ENCODE measurements at regions not wholly inside any gene's neighbourhood (a gene's known extent, or its start where the extent isn't known, plus 50 kb on each side); places are given as distances from the start of the nearest gene placed in this dataset.

GRCh38 chr5:15085671-15086070 is 214.1 kb upstream of the ANKH start:
- DNase-seq = no peak
- Histone ChIP-seq H3K9me3 (peaks cover 0 to 5% (median 0%) of the 10 kb centered on the region in 4 donors), H3K27me3 (no peaks in the 10 kb centered on the region), H3K4me3 (no peak overlapping the region), H3K27ac (no peak overlapping the region), H3K36me3 (no peaks in the 10 kb centered on the region), H3K4me1 (no peaks in the 10 kb centered on the region)
- intact Hi-C loops (cut with DNase I; ENCODE audit: low total_unique reads) = no loop called here
- WGBS, 5 donors = 83 to 94% (median 89%) methylated on average over 2 of the region's 2 CpGs
- no peak for TF ChIP-seq POLR2AphosphoS5 (IDR thresholded peaks at IDR 0.05)
- no peak for TF ChIP-seq EP300 (IDR thresholded peaks at IDR 0.05)

GRCh38 chr5:15082096-15082495 is 210.5 kb upstream of the ANKH start:
- Histone ChIP-seq H3K4me1 (no peaks in the 10 kb centered on the region), H3K9me3 (peaks cover 0 to 5% (median 0%) of the 10 kb centered on the region in 4 donors), H3K4me3 (no peak overlapping the region), H3K36me3 (no peaks in the 10 kb centered on the region), H3K27ac (no peak overlapping the region), H3K27me3 (no peaks in the 10 kb centered on the region)
- DNase-seq = no peak
- 62 to 70% (median 64%) methylated on average over 4 of the region's 4 CpGs for WGBS, 5 donors
- intact Hi-C loops (cut with DNase I; ENCODE audit: low total_unique reads) = no loop called here
- no peak for TF ChIP-seq CTCF (IDR thresholded peaks at IDR 0.05)
- TF ChIP-seq POLR2AphosphoS5 (IDR thresholded peaks at IDR 0.05) = no peak
- TF ChIP-seq POLR2A (IDR thresholded peaks at IDR 0.05) = no peak
- no peak for TF ChIP-seq EP300 (IDR thresholded peaks at IDR 0.05)

GRCh38 chr5:15080219-15080618 is 208.6 kb upstream of the ANKH start:
- TF ChIP-seq POLR2A (IDR thresholded peaks at IDR 0.05) (no peak), POLR2AphosphoS5 (IDR thresholded peaks at IDR 0.05) (no peak), EP300 (IDR thresholded peaks at IDR 0.05) (no peak), CTCF (IDR thresholded peaks at IDR 0.05) (no peak)
- Histone ChIP-seq H3K36me3 (no peaks in the 10 kb centered on the region), H3K4me3 (no peak overlapping the region), H3K27ac (no peak overlapping the region), H3K27me3 (no peaks in the 10 kb centered on the region), H3K4me1 (no peaks in the 10 kb centered on the region), H3K9me3 (peaks cover 0 to 5% (median 0%) of the 10 kb centered on the region in 4 donors)
- no peak for DNase-seq
- intact Hi-C loops (cut with DNase I; ENCODE audit: low total_unique reads) = no loop called here
- 56 to 69% (median 62%) methylated on average over 1 of the region's 1 CpG for WGBS, 5 donors

GRCh38 chr5:15079566-15079965 is 208.0 kb upstream of the ANKH start:
- Histone ChIP-seq H3K36me3 (no peaks in the 10 kb centered on the region), H3K4me3 (no peak overlapping the region), H3K4me1 (no peaks in the 10 kb centered on the region), H3K27ac (no peak overlapping the region), H3K27me3 (no peaks in the 10 kb centered on the region), H3K9me3 (peaks cover 0 to 5% (median 0%) of the 10 kb centered on the region in 4 donors)
- intact Hi-C loops (cut with DNase I; ENCODE audit: low total_unique reads) = no loop called here
- DNase-seq = no peak
- 67 to 83% (median 76%) methylated on average over 3 of the region's 3 CpGs for WGBS, 5 donors
- TF ChIP-seq EP300 (IDR thresholded peaks at IDR 0.05) (no peak), POLR2AphosphoS5 (IDR thresholded peaks at IDR 0.05) (no peak), CTCF (IDR thresholded peaks at IDR 0.05) (no peak), POLR2A (IDR thresholded peaks at IDR 0.05) (no peak)

GRCh38 chr5:15074651-15075050 is 203.1 kb upstream of the ANKH start:
- Histone ChIP-seq H3K36me3 (no peaks in the 10 kb centered on the region), H3K9me3 (no peaks in the 10 kb centered on the region), H3K27me3 (no peaks in the 10 kb centered on the region), H3K4me3 (no peak overlapping the region), H3K4me1 (no peaks in the 10 kb centered on the region), H3K27ac (no peak overlapping the region)
- intact Hi-C loops (cut with DNase I; ENCODE audit: low total_unique reads) = no loop called here
- TF ChIP-seq POLR2A (IDR thresholded peaks at IDR 0.05) (no peak), POLR2AphosphoS5 (IDR thresholded peaks at IDR 0.05) (no peak), EP300 (IDR thresholded peaks at IDR 0.05) (no peak), CTCF (IDR thresholded peaks at IDR 0.05) (no peak)
- no peak for DNase-seq
